GM12874 (cell line): ENCODE measurements at regions not wholly inside any gene's neighbourhood (a gene's known extent, or its start where the extent isn't known, plus 50 kb on each side); places are given as distances from the start of the nearest gene placed in this dataset.

Source experiments
- TF ChIP-seq, protein P1 (sequence below): IDR thresholded peaks from 2 replicates; pipeline ENCODE4 v1.5.1; 2011; ENCODE audit warnings: low read depth, mild to moderate bottlenecking, control low read depth, low read length, moderate library complexity; ENCODE audit not compliant: insufficient read depth

DNA sequence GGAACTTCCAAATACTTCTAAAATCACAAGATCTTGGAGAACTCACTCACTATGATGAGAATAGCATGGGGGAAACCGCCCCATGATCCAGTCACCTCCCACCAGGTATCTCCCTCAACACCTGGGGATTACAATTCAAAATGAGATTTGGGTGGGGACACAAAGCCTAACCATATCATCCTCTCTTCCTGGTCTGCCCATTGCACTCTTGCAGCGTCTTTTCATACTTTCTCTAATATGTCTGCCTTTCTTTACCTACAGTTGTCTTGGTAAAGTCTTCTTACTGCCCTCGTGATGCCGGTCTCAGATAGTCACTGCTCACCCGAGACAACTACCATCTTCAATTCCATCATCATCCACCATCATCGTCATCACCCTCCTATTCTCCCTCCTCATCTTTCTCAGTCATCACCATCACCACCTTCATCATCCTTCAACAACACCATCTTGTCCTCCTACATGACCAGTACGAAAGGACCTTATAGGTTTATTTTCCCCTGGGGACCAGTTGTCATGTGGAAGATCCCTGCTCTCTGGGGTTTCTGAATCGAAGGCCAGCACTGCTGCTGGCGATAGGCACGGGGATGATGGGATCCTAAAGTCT lies 58.5 kb upstream of the CASZ1 start:
- TF ChIP-seq, protein P1, sequence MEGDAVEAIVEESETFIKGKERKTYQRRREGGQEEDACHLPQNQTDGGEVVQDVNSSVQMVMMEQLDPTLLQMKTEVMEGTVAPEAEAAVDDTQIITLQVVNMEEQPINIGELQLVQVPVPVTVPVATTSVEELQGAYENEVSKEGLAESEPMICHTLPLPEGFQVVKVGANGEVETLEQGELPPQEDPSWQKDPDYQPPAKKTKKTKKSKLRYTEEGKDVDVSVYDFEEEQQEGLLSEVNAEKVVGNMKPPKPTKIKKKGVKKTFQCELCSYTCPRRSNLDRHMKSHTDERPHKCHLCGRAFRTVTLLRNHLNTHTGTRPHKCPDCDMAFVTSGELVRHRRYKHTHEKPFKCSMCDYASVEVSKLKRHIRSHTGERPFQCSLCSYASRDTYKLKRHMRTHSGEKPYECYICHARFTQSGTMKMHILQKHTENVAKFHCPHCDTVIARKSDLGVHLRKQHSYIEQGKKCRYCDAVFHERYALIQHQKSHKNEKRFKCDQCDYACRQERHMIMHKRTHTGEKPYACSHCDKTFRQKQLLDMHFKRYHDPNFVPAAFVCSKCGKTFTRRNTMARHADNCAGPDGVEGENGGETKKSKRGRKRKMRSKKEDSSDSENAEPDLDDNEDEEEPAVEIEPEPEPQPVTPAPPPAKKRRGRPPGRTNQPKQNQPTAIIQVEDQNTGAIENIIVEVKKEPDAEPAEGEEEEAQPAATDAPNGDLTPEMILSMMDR = no peak

GRCh38 chr1:10856176-10856683 lies 59.8 kb upstream of the CASZ1 start:
- TF ChIP-seq, protein P1 = no peak

DNA sequence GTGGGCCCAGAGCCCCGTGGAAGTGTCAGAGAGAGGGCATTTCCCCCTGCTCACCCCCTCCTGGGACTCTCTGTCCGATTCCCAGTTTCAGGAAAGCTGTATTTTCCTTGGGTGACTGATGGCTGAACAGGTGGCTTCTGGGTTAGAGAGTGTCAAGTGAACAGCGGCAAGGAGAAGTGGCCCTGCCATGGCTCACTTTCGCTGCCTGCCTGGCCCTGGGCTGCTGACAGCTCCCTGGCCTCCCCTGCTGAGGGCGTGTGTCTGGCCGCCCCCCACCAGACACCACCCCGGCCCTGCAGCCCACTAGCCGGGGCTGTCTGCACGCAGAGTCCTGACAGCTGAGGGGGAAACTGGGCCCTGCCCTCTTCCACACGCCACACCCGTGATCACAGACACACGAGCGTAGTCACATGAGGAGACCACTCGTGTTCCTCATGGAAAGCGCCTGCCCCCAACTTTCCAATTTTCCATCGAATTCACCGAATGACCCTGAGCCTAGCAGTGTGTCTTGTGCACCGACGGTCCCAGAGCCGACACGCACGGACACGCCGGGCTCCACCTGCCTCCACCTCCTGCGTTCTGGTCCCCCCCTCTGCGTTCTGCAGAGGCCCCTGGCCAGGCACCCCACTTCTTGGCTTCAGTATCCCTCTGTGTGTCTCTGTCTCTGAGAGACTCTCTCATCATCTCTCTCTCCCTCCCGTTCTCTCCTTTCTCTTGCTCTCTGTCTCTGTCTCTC lies 60.6 kb upstream of the CASZ1 start:
- TF ChIP-seq, protein P1 = no peak

DNA sequence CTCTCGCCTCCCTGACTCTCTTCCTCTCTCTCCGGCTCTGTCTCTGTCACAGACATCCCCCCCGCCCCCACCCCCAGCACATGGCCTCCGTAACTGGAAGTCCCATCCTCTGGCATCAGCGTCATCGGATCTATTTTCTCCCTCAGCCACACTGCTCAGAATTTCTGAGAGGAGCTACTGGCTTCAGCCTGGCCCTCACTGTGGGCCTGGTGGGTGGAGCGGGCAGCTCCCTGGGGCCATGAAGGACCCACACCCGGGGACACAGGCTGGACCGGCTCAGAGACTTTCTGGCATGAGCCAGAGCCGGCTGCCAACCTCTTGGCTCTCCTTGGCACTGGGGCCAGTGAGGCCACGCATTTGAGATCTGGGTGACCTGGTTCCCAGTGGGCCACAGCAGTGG lies 61.2 kb upstream of the CASZ1 start:
- TF ChIP-seq, protein P1 = no peak

DNA sequence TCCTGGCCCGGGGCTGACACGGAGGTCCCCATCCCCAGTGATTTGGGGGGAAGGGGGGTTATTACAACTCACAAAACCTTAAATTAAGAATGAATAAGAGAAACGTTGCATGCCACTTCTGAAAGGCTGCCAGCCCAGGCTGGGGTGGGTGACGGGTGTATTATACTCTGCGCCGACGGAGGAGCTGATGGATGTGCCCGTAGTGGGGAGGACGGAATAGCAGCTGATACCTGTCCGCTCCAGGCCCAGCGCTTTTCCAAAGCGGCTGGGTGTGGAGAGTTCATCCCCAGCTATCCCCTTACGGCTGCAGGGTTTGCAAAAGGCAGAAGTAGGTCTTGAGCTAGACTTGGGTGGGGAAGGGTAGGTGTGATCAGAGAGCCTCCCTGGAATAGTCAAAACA lies 63.8 kb upstream of the CASZ1 start:
- TF ChIP-seq, protein P1 = no peak

GRCh38 chr1:10860682-10861081 lies 64.2 kb upstream of the CASZ1 start:
- TF ChIP-seq, protein P1 = no peak

DNA sequence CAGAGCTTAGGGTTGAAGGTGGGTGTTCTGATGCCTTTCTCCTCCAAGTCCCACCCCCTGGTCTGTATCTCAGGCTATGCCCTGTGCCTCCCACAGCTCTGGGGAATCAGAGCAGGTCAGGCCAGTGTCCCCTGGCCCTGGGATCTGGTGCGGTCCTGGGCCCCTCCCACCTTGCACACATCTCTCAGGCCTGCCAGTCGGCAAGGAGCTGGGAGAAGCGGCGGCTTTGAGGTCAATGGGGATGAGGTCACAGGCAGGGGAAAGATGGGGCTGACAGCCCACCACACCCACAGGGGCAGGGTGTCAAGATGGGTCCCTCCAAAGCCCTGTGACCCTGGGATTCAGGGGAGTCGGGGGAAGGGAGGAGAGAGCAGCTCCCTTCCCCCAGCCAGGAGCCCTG lies 65.4 kb upstream of the CASZ1 start:
- TF ChIP-seq, protein P1 = no peak
